ENCODE measurements at regions not wholly inside any gene's neighbourhood (a gene's known extent, or its start where the extent isn't known, plus 50 kb on each side); places are given as distances from the start of the nearest gene placed in this dataset.

- no peak for ATAC-seq
- H3K4me3 Mint-ChIP-seq, result no peak overlapping the region
- CTCF ChIA-PET, result no interaction called here
- no peaks in the 10 kb centered on the region for H3K36me3 Mint-ChIP-seq
- DNase-seq, result no peak
- no peaks in the 10 kb centered on the region for H3K9me3 Mint-ChIP-seq (ENCODE audit: low read depth)
- no peak overlapping the region for H3K27ac Mint-ChIP-seq
- H3K4me1 Mint-ChIP-seq, result peaks cover 11% of the 10 kb centered on the region
- H3K27me3 Mint-ChIP-seq, result peaks cover 18% of the 10 kb centered on the region
These were observed 253.4 kb downstream of the HACE1 start for GRCh38 chr6:104606361-104606760.

GRCh38 chr6:104604685-104605084 is 255.0 kb downstream of the HACE1 start:
- ATAC-seq, result no peak
- H3K27me3 Mint-ChIP-seq, result peaks cover 18% of the 10 kb centered on the region
- no peaks in the 10 kb centered on the region for H3K9me3 Mint-ChIP-seq (ENCODE audit: low read depth)
- peaks cover 11% of the 10 kb centered on the region for H3K4me1 Mint-ChIP-seq
- CTCF ChIA-PET, result no interaction called here
- no peak for DNase-seq
- no peak overlapping the region for H3K27ac Mint-ChIP-seq
- H3K4me3 Mint-ChIP-seq, result no peak overlapping the region
- H3K36me3 Mint-ChIP-seq, result no peaks in the 10 kb centered on the region

- no peak overlapping the region for H3K4me3 Mint-ChIP-seq
- CTCF ChIA-PET, result no interaction called here
- DNase-seq, result no peak
- H3K36me3 Mint-ChIP-seq, result no peaks in the 10 kb centered on the region
- peaks cover 11% of the 10 kb centered on the region for H3K27me3 Mint-ChIP-seq
- H3K4me1 Mint-ChIP-seq, result peaks cover 11% of the 10 kb centered on the region
- peak; percentile 42 for ATAC-seq
- H3K27ac Mint-ChIP-seq, result no peak overlapping the region
- no peaks in the 10 kb centered on the region for H3K9me3 Mint-ChIP-seq (ENCODE audit: low read depth)
These were observed 256.5 kb downstream of the HACE1 start for GRCh38 chr6:104603108-104603745.

- H3K4me1 Mint-ChIP-seq, result peaks cover 11% of the 10 kb centered on the region
- H3K27me3 Mint-ChIP-seq, result peaks cover 19% of the 10 kb centered on the region
- no peak overlapping the region for H3K27ac Mint-ChIP-seq
- ATAC-seq (no peak), DNase-seq (no peak)
- H3K4me3 Mint-ChIP-seq, result no peak overlapping the region
- no peaks in the 10 kb centered on the region for H3K36me3 Mint-ChIP-seq
- CTCF ChIA-PET, result no interaction called here
- H3K9me3 Mint-ChIP-seq (ENCODE audit: low read depth), result no peaks in the 10 kb centered on the region
These were observed 258.0 kb downstream of the HACE1 start for GRCh38 chr6:104601721-104602120.

GRCh38 chr6:104601131-104601651 is 258.5 kb downstream of the HACE1 start:
- Mint-ChIP-seq H3K4me3 (no peak overlapping the region), H3K27me3 (peaks cover 19% of the 10 kb centered on the region), H3K9me3 (ENCODE audit: low read depth) (no peaks in the 10 kb centered on the region), H3K4me1 (peaks cover 11% of the 10 kb centered on the region), H3K36me3 (no peaks in the 10 kb centered on the region), H3K27ac (no peak overlapping the region)
- no peak for ATAC-seq
- no peak for DNase-seq
- CTCF ChIA-PET, result no interaction called here

GRCh38 chr6:104600639-104600931 is 259.1 kb downstream of the HACE1 start:
- Mint-ChIP-seq H3K36me3 (no peaks in the 10 kb centered on the region), H3K9me3 (ENCODE audit: low read depth) (no peaks in the 10 kb centered on the region), H3K27ac (no peak overlapping the region), H3K27me3 (peaks cover 22% of the 10 kb centered on the region), H3K4me3 (no peak overlapping the region), H3K4me1 (peaks cover 11% of the 10 kb centered on the region)
- CTCF ChIA-PET, result no interaction called here
- no peak for DNase-seq
- ATAC-seq, result no peak

- ATAC-seq (no peak), DNase-seq (no peak)
- no peaks in the 10 kb centered on the region for H3K9me3 Mint-ChIP-seq (ENCODE audit: low read depth)
- H3K27me3 Mint-ChIP-seq, result peaks cover 24% of the 10 kb centered on the region
- peaks cover 11% of the 10 kb centered on the region for H3K4me1 Mint-ChIP-seq
- no peak overlapping the region for H3K4me3 Mint-ChIP-seq
- H3K36me3 Mint-ChIP-seq, result no peaks in the 10 kb centered on the region
- H3K27ac Mint-ChIP-seq, result no peak overlapping the region
- CTCF ChIA-PET, result no interaction called here
These were observed 259.7 kb downstream of the HACE1 start for GRCh38 chr6:104599821-104600638.

GRCh38 chr6:104597541-104598050 is 262.1 kb downstream of the HACE1 start:
- CTCF ChIA-PET, result no interaction called here
- H3K9me3 Mint-ChIP-seq (ENCODE audit: low read depth), result no peaks in the 10 kb centered on the region
- H3K4me1 Mint-ChIP-seq, result peaks cover under 1% of the 10 kb centered on the region
- H3K27ac Mint-ChIP-seq, result no peak overlapping the region
- H3K36me3 Mint-ChIP-seq, result no peaks in the 10 kb centered on the region
- ATAC-seq, result no peak
- no peak for DNase-seq
- H3K27me3 Mint-ChIP-seq, result peaks cover 26% of the 10 kb centered on the region
- H3K4me3 Mint-ChIP-seq, result no peak overlapping the region

- H3K4me1 Mint-ChIP-seq, result no peaks in the 10 kb centered on the region
- no peaks in the 10 kb centered on the region for H3K36me3 Mint-ChIP-seq
- DNase-seq (no peak), ATAC-seq (no peak)
- no peak overlapping the region for H3K4me3 Mint-ChIP-seq
- no peaks in the 10 kb centered on the region for H3K9me3 Mint-ChIP-seq (ENCODE audit: low read depth)
- CTCF ChIA-PET, result no interaction called here
- no peak overlapping the region for H3K27ac Mint-ChIP-seq
- peaks cover 26% of the 10 kb centered on the region for H3K27me3 Mint-ChIP-seq
These were observed 263.6 kb downstream of the HACE1 start for GRCh38 chr6:104596091-104596490.

- H3K9me3 Mint-ChIP-seq (ENCODE audit: low read depth), result no peaks in the 10 kb centered on the region
- CTCF ChIA-PET, result no interaction called here
- peaks cover 26% of the 10 kb centered on the region for H3K27me3 Mint-ChIP-seq
- no peak for ATAC-seq
- no peaks in the 10 kb centered on the region for H3K36me3 Mint-ChIP-seq
- no peak overlapping the region for H3K27ac Mint-ChIP-seq
- no peak overlapping the region for H3K4me3 Mint-ChIP-seq
- H3K4me1 Mint-ChIP-seq, result no peaks in the 10 kb centered on the region
- DNase-seq, result no peak
These were observed 264.4 kb downstream of the HACE1 start for GRCh38 chr6:104595311-104595820.

GRCh38 chr6:104591573-104592334 is 268.0 kb downstream of the HACE1 start:
- CTCF ChIA-PET, result no interaction called here
- Mint-ChIP-seq H3K9me3 (ENCODE audit: low read depth) (no peaks in the 10 kb centered on the region), H3K27ac (no peak overlapping the region), H3K27me3 (peaks cover 16% of the 10 kb centered on the region), H3K36me3 (no peaks in the 10 kb centered on the region), H3K4me1 (no peaks in the 10 kb centered on the region), H3K4me3 (no peak overlapping the region)
- ATAC-seq (no peak), DNase-seq (no peak)

GRCh38 chr6:104589940-104590339 is 269.8 kb downstream of the HACE1 start:
- H3K4me1 Mint-ChIP-seq, result no peaks in the 10 kb centered on the region
- no peaks in the 10 kb centered on the region for H3K36me3 Mint-ChIP-seq
- no peak for DNase-seq
- no peak overlapping the region for H3K4me3 Mint-ChIP-seq
- H3K27ac Mint-ChIP-seq, result no peak overlapping the region
- CTCF ChIA-PET, result no interaction called here
- ATAC-seq, result no peak
- H3K9me3 Mint-ChIP-seq (ENCODE audit: low read depth), result no peaks in the 10 kb centered on the region
- peaks cover 7% of the 10 kb centered on the region for H3K27me3 Mint-ChIP-seq

- CTCF ChIA-PET, result no interaction called here
- no peaks in the 10 kb centered on the region for H3K9me3 Mint-ChIP-seq (ENCODE audit: low read depth)
- H3K4me1 Mint-ChIP-seq, result no peaks in the 10 kb centered on the region
- H3K36me3 Mint-ChIP-seq, result no peaks in the 10 kb centered on the region
- H3K27me3 Mint-ChIP-seq, result no peaks in the 10 kb centered on the region
- no peak for ATAC-seq
- H3K27ac Mint-ChIP-seq, result no peak overlapping the region
- no peak overlapping the region for H3K4me3 Mint-ChIP-seq
- no peak for DNase-seq
These were observed 274.1 kb downstream of the HACE1 start for GRCh38 chr6:104585646-104586045.
